SK-N-SH treated with all-trans-retinoic acid at 6 μM for 48 hours (cell line): ENCODE measurements at regions not wholly inside any gene's neighbourhood (a gene's known extent, or its start where the extent isn't known, plus 50 kb on each side); places are given as distances from the start of the nearest gene placed in this dataset.

Source experiments
- ARNTL ChIP-seq: fragments of 450-650 bp; formaldehyde crosslinking; IDR thresholded peaks from 2 replicates; pipeline ENCODE4 v1.5.0; 2020; ENCODE audit warnings: low read depth, mild to moderate bottlenecking, moderate library complexity, borderline replicate concordance
- ESRRG ChIP-seq: fragments of 250-450 bp; sonication (Bioruptor Pico); IDR thresholded peaks from 2 replicates; pipeline ENCODE4 v1.6.1; 2021; ENCODE audit warnings: mild to moderate bottlenecking
- RARB ChIP-seq: fragments of 250-450 bp; sonication (Bioruptor Pico); IDR thresholded peaks from 2 replicates; pipeline ENCODE4 v1.8.0; 2021; ENCODE audit warnings: mild to moderate bottlenecking, moderate library complexity
- ZFP30 ChIP-seq: fragments of 450-650 bp; formaldehyde crosslinking; IDR thresholded peaks from 2 replicates; pipeline ENCODE4 v1.5.0; 2022; ENCODE audit warnings: mild to moderate bottlenecking, moderate library complexity

DNA sequence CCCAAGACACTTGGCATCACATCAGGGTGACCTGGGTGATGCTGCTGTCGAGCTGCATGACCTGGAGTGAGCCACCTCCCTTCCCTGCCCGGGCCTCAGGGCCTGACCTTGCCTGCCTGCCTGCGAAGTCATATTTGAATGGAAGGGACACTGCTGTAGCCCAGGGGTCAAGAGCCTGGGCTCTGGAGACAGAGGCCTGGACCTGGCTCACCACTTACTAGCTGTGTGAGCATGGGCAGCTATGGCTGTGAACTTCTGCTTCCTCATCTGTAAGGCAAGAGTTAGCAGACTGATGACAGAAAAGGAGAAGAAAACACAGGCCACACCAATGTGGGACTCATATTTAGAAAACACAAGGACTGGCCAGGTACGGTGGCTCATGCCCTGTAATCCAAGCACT lies 118.7 kb downstream of the ZFP36L2 start:
- TF ChIP-seq ZFP30 (no peak), RARB (CRISPR knock-in tag) (no peak), ARNTL (CRISPR knock-in tag) (no peak), ESRRG (no peak)
